ENCODE measurements at regions not wholly inside any gene's neighbourhood (a gene's known extent, or its start where the extent isn't known, plus 50 kb on each side); places are given as distances from the start of the nearest gene placed in this dataset.

DNA sequence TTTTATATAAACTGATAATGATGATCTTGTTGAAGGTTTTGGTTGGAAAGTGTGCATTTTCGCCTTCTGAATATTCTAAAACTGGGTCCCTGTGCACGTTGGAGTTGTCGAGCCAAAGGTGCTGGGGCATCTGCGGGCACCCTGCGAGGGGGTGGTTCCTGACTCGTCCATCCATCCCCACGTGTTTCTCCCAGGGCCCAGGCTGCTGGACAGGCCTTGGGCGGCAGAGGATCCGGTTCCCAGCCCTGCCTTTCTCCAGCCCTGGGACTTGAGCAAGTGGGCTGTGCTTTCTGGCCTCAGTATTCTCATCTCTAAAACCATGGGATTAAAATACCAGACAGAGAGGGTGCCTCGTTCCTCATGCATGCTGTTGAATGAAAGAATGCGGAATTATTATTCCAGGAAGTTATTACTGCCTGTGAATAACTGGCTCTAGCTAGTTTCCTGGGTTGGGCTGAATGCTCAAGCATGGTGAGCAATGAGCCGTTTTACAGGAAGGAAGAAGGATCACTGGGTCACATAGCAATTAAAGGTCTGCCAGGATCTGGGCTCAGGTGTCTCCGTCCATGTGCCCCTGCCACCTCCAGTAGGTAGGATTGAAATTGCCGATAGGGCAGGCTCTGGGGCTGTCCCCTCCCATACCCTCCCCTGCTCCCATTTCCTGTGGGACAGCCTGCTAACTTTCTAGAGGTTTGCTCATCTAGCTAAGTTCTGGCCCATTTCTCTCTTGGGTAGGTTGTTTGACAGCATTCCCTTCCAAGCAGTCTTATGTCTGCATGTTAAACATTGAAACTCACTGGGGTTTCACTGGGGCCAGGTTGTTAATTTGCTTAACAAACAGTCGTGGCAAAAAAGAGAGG is 77.2 kb upstream of the HS6ST1 start:
- TF ChIP-seq, protein P1, sequence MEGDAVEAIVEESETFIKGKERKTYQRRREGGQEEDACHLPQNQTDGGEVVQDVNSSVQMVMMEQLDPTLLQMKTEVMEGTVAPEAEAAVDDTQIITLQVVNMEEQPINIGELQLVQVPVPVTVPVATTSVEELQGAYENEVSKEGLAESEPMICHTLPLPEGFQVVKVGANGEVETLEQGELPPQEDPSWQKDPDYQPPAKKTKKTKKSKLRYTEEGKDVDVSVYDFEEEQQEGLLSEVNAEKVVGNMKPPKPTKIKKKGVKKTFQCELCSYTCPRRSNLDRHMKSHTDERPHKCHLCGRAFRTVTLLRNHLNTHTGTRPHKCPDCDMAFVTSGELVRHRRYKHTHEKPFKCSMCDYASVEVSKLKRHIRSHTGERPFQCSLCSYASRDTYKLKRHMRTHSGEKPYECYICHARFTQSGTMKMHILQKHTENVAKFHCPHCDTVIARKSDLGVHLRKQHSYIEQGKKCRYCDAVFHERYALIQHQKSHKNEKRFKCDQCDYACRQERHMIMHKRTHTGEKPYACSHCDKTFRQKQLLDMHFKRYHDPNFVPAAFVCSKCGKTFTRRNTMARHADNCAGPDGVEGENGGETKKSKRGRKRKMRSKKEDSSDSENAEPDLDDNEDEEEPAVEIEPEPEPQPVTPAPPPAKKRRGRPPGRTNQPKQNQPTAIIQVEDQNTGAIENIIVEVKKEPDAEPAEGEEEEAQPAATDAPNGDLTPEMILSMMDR (optimal IDR thresholded peaks at IDR 0.05 in 1 of 3, IDR thresholded peaks at IDR 0.05 in 1 of 3, conservative IDR thresholded peaks at IDR 0.05 in 1 of 3; ENCODE audit: extremely low read depth in 1 of 3, insufficient read depth in 2 of 3, low read length in 3 of 3): no peak
- TF ChIP-seq EZH2 (IDR thresholded peaks at IDR 0.05; ENCODE audit: low read length): no peak
